Psoas muscle (tissue), 7 donors: ENCODE measurements at regions not wholly inside any gene's neighbourhood (a gene's known extent, or its start where the extent isn't known, plus 50 kb on each side); places are given as distances from the start of the nearest gene placed in this dataset.
A peak's percentile ranks its signal among the peaks of the same experiment; 100 is the strongest.

Experiments
- ATAC-seq, 4 donors: fragments of 200-7000 bp; cut with Tn5 transposase; one replicate each; pipeline ENCODE4 v1.9.1; 2020; ENCODE audit warnings: moderate library complexity in 3 of 4, mild to moderate bottlenecking in 2 of 4
- DNase-seq, 2 donors: peaks; one replicate each; pipeline ENCODE4 v3.0.0-alpha.2; 2020
- H3K27ac ChIP-seq: fragments of 200-600 bp; one replicate; pipeline ENCODE4 v1.8.0; 2022
- H3K27me3 ChIP-seq, 3 donors: fragments of 200-600 bp in 1 of 3; one replicate each; pipeline versions ENCODE4 v1.6.1 to v1.8.0; 2013 to 2022; ENCODE audit warnings: low read length in 2 of 3, mild to moderate bottlenecking in 2 of 3, moderate library complexity in 1 of 3; ENCODE audit not compliant: insufficient read depth in 3 of 3
- H3K36me3 ChIP-seq, 2 donors: fragments of 200-600 bp in 1 of 2; one replicate each; pipeline versions ENCODE4 v1.6.1 to v1.8.0; 2013 to 2022; ENCODE audit warnings: low read depth in 1 of 2, mild to moderate bottlenecking in 1 of 2, moderate library complexity in 1 of 2; ENCODE audit not compliant: insufficient read depth in 1 of 2
- H3K4me1 ChIP-seq: fragments of 200-600 bp; one replicate; pipeline ENCODE4 v1.8.0; 2022
- H3K4me3 ChIP-seq: fragments of 200-600 bp; one replicate; pipeline ENCODE4 v1.8.0; 2022; ENCODE audit warnings: mild to moderate bottlenecking
- H3K9me3 ChIP-seq: fragments of 200-600 bp; one replicate; pipeline ENCODE4 v1.8.0; 2022
- CTCF ChIP-seq: fragments of 200-600 bp; IDR thresholded peaks from one replicate; pipeline ENCODE4 v1.8.0; 2022; ENCODE audit warnings: antibody characterized with exemption
- WGBS, 3 donors: extraction: QIAGEN DNeasy Blood & Tissue Kit; methylation state at CpG; one replicate each; pipeline versions ENCODE4 v1.1.6 to v1.1.7; 2013; 5-methylcytosine and 5-hydroxymethylcytosine counted together
- intact Hi-C, 2 donors: fragments of 100-400 bp; cut with DNase I; formaldehyde crosslinking; loops; one replicate each; pipeline versions ENCODE4 v1.11.0 to v1.14.2; 2022
- donor health status: healthy with polysubstance abuse.
- donor health status: DM: no; HTN: no; CAD: no; lungs with moderate emphysema.
- donor health status: Bipolar disorder and iron deficiency.
- donor health status: healthy.
- donor health status: DM: yes; HTN: yes; CAD: no.
- donor health status: DM: no; HTN: no; CAD: no.
- donor health status: DM: yes; HTN: yes; CAD: no.

- ATAC-seq (no peak), DNase-seq (no peak)
- H3K27ac ChIP-seq: no peak overlapping the region
- no peaks in the 10 kb centered on the region for H3K9me3 ChIP-seq
- TF ChIP-seq CTCF: no peak
- no peaks in the 10 kb centered on the region for H3K36me3 ChIP-seq
- intact Hi-C loops: no loop called here
- H3K4me3 ChIP-seq: no peak overlapping the region
- 82 to 85% (median 85%) methylated on average over 4 of the region's 4 CpGs for WGBS, 3 donors
- no peaks in the 10 kb centered on the region for H3K27me3 ChIP-seq
- H3K4me1 ChIP-seq: no peaks in the 10 kb centered on the region
Measured at GRCh38 chr7:142414915-142415314, 157.1 kb upstream of the PRSS58 start.

DNA sequence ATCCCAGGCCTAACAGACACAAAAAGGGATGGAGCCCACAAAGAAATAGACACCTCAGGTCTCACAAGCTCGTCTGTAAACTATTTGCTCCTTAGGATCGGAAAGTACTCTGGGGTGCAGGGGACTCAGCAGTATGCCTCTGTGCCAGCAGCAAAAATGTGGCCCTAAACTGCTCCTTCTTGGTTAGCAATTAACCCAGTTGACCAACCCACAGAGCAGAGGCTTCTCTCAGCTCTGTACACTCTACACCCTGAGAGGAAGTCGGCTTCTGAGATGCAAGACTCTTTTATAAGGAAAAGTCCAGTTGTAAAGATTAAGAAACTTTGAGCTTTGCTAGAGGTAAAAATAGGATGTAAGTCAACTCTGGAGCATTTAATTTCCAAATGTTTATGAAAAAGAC, 156.3 kb upstream of the PRSS58 start:
- WGBS, 3 donors: 91 to 98% (median 94%) methylated on average over 3 of the region's 3 CpGs
- TF ChIP-seq CTCF: no peak
- no peaks in the 10 kb centered on the region for H3K4me1 ChIP-seq

DNA sequence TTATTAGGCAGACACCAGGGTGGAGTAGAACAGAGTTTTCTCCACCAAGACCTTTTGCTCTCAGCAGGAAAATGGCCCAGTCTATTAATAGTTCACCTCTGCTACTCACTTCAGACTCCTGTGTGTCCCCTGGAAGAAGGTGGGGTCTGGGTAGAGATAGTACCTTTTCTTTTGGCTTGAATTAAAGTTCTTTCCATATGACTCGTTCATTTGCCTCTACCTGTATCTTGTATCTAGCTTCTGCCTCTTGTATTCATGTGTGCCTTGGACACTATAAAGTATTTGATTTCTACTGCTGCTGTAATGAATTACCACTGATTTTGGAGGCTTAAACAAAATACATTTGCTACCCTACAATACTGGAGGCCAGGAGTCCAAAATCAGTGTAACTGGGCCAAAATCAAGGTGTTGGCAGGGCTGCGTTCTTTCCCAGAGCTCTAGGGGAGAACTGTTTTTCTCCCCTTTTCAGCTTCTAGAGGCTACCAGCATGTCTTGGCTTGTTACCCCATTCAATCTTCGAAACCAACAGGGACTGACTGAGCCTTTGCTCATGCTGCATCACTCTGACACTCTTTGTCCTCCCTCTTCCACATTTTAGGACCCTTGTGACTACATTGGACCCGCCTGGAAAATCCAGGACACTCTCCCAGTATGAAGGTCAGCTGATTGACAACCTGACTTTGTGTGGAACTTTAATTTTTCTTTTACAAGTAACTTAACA, 155.6 kb upstream of the PRSS58 start:
- Histone ChIP-seq H3K4me1 (no peaks in the 10 kb centered on the region), H3K27me3 (no peaks in the 10 kb centered on the region), H3K36me3 (no peaks in the 10 kb centered on the region), H3K27ac (no peak overlapping the region), H3K9me3 (no peaks in the 10 kb centered on the region), H3K4me3 (no peak overlapping the region)
- WGBS, 3 donors: 88 to 94% (median 91%) methylated on average over 4 of the region's 4 CpGs
- DNase-seq (no peak), ATAC-seq (no peak)
- intact Hi-C loops: no loop called here
- TF ChIP-seq CTCF: no peak

More for the DNA sequence above, 156.3 kb upstream of the PRSS58 start:
- intact Hi-C loops: no loop called here
- no peaks in the 10 kb centered on the region for H3K27me3 ChIP-seq
- H3K9me3 ChIP-seq: no peaks in the 10 kb centered on the region
- H3K4me3 ChIP-seq: no peak overlapping the region
- H3K27ac ChIP-seq: no peak overlapping the region
- H3K36me3 ChIP-seq: no peaks in the 10 kb centered on the region
- DNase-seq (no peak), ATAC-seq (no peak)

DNA sequence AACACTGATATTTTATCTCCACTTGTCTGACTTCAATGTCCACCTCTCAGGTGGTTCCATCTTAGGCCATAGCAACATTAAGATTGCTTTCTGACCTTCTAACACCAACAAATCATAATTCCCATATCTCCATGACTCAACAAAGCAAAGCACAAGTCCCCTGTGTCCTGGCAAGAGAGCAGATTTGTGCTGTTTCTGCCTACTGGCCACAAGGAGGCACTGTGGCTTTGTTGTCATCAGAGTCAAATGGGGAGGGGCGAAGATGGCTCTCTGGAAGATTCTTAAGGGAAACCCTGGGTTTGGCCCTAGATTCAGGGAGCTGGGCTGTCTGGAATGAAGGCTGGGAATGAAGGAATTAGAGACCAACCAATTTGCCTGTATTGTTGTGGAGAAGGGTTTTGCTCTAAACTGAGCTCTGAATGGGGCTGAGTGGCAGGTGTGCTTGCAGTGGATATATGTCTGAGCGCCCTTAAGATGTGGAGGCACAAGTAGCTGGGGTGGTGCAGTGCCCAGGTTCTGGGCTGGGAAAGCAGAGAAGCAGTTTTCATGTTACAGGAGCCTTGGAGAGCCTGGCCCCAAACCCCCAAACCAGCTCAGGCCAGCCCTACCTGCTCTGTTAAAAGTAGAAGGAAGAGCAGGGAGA, 154.8 kb upstream of the PRSS58 start:
- no peaks in the 10 kb centered on the region for H3K27me3 ChIP-seq
- no peaks in the 10 kb centered on the region for H3K4me1 ChIP-seq
- H3K9me3 ChIP-seq: no peaks in the 10 kb centered on the region
- no peaks in the 10 kb centered on the region for H3K36me3 ChIP-seq
- ATAC-seq: no peak
- 89 to 95% (median 90%) methylated on average over 2 of the region's 2 CpGs for WGBS, 3 donors
- intact Hi-C loops: no loop called here
- TF ChIP-seq CTCF: peak; percentile 26
- no peak for DNase-seq
- H3K4me3 ChIP-seq: no peak overlapping the region
- H3K27ac ChIP-seq: no peak overlapping the region
